GM12892 (cell line): ENCODE measurements at regions not wholly inside any gene's neighbourhood (a gene's known extent, or its start where the extent isn't known, plus 50 kb on each side); places are given as distances from the start of the nearest gene placed in this dataset.

ENCODE experiments used
- POLR2A ChIP-seq: IDR thresholded peaks from 2 replicates; pipeline ENCODE4 v1.6.1; 2011; ENCODE audit warnings: low read depth, low read length, control low read depth
- POLR2AphosphoS5 ChIP-seq: IDR thresholded peaks from 2 replicates; pipeline ENCODE4 v1.6.1; 2011; ENCODE audit warnings: low read depth, low read length, control low read depth

- TF ChIP-seq POLR2AphosphoS5 (no peak), POLR2A (no peak)
These were observed 362.6 kb upstream of the SPRED2 start for GRCh38 chr2:65794994-65795393.
